ENCODE measurements at regions not wholly inside any gene's neighbourhood (a gene's known extent, or its start where the extent isn't known, plus 50 kb on each side); places are given as distances from the start of the nearest gene placed in this dataset.

DNA sequence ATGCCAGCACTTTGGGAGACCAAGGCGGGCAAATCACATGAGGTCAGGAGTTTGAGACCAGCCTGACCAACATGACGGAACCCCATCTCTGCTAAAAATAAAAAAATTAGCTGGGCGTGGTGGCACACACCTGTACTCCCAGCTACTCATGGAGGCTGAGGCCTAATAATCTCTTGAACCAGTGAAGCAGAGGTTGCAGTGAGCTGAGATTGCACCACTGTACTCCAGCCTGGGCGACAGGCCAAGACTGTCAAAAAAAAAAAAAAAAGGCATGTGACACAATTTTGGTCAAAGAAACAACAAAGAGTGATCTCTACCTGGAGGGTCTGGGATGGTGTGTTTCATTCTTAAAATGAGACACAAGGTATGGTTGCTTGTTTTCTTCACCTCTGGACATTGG is 188.2 kb upstream of the HS3ST1 start:
- TF ChIP-seq, protein P1, sequence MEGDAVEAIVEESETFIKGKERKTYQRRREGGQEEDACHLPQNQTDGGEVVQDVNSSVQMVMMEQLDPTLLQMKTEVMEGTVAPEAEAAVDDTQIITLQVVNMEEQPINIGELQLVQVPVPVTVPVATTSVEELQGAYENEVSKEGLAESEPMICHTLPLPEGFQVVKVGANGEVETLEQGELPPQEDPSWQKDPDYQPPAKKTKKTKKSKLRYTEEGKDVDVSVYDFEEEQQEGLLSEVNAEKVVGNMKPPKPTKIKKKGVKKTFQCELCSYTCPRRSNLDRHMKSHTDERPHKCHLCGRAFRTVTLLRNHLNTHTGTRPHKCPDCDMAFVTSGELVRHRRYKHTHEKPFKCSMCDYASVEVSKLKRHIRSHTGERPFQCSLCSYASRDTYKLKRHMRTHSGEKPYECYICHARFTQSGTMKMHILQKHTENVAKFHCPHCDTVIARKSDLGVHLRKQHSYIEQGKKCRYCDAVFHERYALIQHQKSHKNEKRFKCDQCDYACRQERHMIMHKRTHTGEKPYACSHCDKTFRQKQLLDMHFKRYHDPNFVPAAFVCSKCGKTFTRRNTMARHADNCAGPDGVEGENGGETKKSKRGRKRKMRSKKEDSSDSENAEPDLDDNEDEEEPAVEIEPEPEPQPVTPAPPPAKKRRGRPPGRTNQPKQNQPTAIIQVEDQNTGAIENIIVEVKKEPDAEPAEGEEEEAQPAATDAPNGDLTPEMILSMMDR (IDR thresholded peaks at IDR 0.05) = no peak
- Histone ChIP-seq H3K36me3 (ENCODE audit: control insufficient read depth, insufficient read depth, low read length) (no peaks in the 10 kb centered on the region), H3K4me3 (ENCODE audit: low read depth, low read length) (no peak overlapping the region), H3K4me1 (no peaks in the 10 kb centered on the region), H3K4me2 (ENCODE audit: low read length) (no peak overlapping the region), H3K27me3 (ENCODE audit: control insufficient read depth, insufficient read depth, low read length) (no peaks in the 10 kb centered on the region), H3K79me2 (no peaks in the 10 kb centered on the region), H3K9ac (no peak overlapping the region), H2AFZ (no peak overlapping the region), H3K27ac (no peak overlapping the region), H3K9me3 (ENCODE audit: control insufficient read depth, low read length) (no peaks in the 10 kb centered on the region)

DNA sequence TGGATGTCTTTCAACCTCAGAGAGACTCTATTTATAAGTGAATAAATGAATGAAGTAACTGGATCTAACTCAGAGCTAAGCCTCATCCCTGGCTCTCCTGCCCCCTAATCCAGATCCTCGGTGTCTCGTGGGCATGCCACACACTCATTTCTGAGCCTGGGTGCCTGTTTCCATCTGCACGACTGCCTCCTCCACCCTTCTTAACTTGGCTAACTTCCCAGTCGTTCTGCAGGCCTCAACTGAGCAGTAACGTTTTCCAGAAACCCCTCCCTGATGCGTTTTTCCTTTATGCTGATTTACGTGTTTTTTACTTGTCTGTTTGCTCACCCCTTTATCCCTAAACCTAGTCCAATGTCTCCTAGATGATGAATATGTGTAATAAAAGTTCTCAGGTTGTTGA is 186.9 kb upstream of the HS3ST1 start:
- Histone ChIP-seq H3K9ac (no peak overlapping the region), H3K9me3 (ENCODE audit: control insufficient read depth, low read length) (no peaks in the 10 kb centered on the region), H3K36me3 (ENCODE audit: control insufficient read depth, insufficient read depth, low read length) (no peaks in the 10 kb centered on the region), H2AFZ (no peak overlapping the region), H3K27me3 (ENCODE audit: control insufficient read depth, insufficient read depth, low read length) (no peaks in the 10 kb centered on the region), H3K4me1 (no peaks in the 10 kb centered on the region), H3K4me3 (ENCODE audit: low read depth, low read length) (no peak overlapping the region), H3K27ac (no peak overlapping the region), H3K79me2 (no peaks in the 10 kb centered on the region), H3K4me2 (ENCODE audit: low read length) (no peak overlapping the region)
- TF ChIP-seq, protein P1 (IDR thresholded peaks at IDR 0.05) = no peak

DNA sequence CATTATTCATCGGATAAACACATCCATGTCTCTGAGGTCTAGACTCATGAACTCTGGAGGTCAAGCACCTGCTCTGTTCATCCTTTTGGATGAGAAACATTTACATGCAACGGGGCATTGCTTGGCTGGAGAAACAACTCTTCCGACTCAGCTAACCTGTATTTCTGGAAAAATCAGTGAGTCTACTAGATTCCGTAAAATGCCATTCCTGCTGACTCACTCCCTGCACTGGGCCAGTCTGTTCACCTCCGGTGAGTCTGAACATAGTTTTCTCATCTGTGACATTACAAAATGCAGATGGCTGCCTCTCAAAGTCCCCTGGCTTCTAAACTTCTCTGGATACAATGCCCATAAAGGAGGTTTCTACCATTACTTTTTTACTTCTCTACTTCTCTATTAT is 185.7 kb upstream of the HS3ST1 start:
- no peaks in the 10 kb centered on the region for H3K27me3 ChIP-seq (ENCODE audit: control insufficient read depth, insufficient read depth, low read length)
- TF ChIP-seq, protein P1 (IDR thresholded peaks at IDR 0.05) = no peak
- no peaks in the 10 kb centered on the region for H3K9me3 ChIP-seq (ENCODE audit: control insufficient read depth, low read length)
- no peaks in the 10 kb centered on the region for H3K4me1 ChIP-seq
- H3K9ac ChIP-seq = no peak overlapping the region
- H3K4me3 ChIP-seq (ENCODE audit: low read depth, low read length) = no peak overlapping the region
- no peaks in the 10 kb centered on the region for H3K79me2 ChIP-seq
- H3K36me3 ChIP-seq (ENCODE audit: control insufficient read depth, insufficient read depth, low read length) = no peaks in the 10 kb centered on the region
- no peak overlapping the region for H2AFZ ChIP-seq
- H3K4me2 ChIP-seq (ENCODE audit: low read length) = no peak overlapping the region
- H3K27ac ChIP-seq = no peak overlapping the region

DNA sequence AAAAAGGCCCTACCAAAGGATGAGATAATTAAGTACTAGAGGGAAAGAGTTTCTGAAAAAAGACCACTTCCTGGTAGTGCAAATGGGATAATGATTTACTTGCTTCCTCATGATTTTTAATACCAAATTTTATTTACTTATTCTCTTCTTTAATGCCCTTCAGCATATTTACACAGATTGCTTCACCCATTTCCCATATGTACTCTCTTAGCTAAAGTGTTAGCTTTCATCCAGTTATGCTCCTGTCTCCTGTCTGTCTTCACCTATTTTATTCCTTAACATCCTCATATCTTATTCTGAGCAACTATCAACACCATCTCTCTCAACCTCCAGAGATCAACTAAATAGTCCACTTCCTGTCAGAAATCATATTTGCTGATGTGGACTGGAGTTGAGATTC is 183.2 kb upstream of the HS3ST1 start:
- Histone ChIP-seq H3K36me3 (ENCODE audit: control insufficient read depth, insufficient read depth, low read length) (no peaks in the 10 kb centered on the region), H3K4me1 (no peaks in the 10 kb centered on the region), H3K27ac (no peak overlapping the region), H3K9ac (no peak overlapping the region), H3K27me3 (ENCODE audit: control insufficient read depth, insufficient read depth, low read length) (no peaks in the 10 kb centered on the region), H3K4me2 (ENCODE audit: low read length) (no peak overlapping the region), H2AFZ (no peak overlapping the region), H3K9me3 (ENCODE audit: control insufficient read depth, low read length) (no peaks in the 10 kb centered on the region), H3K4me3 (ENCODE audit: low read depth, low read length) (no peak overlapping the region), H3K79me2 (no peaks in the 10 kb centered on the region)
- TF ChIP-seq, protein P1 (IDR thresholded peaks at IDR 0.05) = no peak

DNA sequence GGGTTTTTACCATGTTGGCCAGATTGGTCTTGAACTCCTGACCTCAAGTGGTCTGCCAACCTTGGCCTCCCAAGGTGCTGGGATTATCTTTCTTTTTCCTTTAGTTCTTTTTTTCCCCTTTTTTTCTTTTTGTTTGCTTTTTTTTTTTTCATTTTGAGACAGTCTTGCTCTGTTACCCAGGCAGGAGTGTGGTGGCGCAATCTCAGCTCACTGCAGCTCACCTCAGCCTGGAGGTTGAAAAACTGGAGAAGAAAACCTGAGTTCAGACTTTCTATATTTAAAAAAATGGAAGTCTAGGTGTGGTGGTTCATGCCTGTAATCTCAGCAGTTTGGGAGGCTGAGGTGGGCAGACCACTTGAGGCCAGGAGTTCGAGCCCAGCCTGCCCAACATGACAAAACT is 181.1 kb upstream of the HS3ST1 start:
- H3K36me3 ChIP-seq (ENCODE audit: control insufficient read depth, insufficient read depth, low read length) = no peaks in the 10 kb centered on the region
- H3K4me3 ChIP-seq (ENCODE audit: low read depth, low read length) = no peak overlapping the region
- H3K4me1 ChIP-seq = no peaks in the 10 kb centered on the region
- no peaks in the 10 kb centered on the region for H3K79me2 ChIP-seq
- no peaks in the 10 kb centered on the region for H3K9me3 ChIP-seq (ENCODE audit: control insufficient read depth, low read length)
- H3K27me3 ChIP-seq (ENCODE audit: control insufficient read depth, insufficient read depth, low read length) = no peaks in the 10 kb centered on the region
- no peak overlapping the region for H2AFZ ChIP-seq
- H3K9ac ChIP-seq = no peak overlapping the region
- TF ChIP-seq, protein P1 (IDR thresholded peaks at IDR 0.05) = no peak
- no peak overlapping the region for H3K4me2 ChIP-seq (ENCODE audit: low read length)
- H3K27ac ChIP-seq = no peak overlapping the region
